ENCODE measurements at regions not wholly inside any gene's neighbourhood (a gene's known extent, or its start where the extent isn't known, plus 50 kb on each side); places are given as distances from the start of the nearest gene placed in this dataset.
A peak's percentile ranks its signal among the peaks of the same experiment; 100 is the strongest.

- FAIRE-seq (no peak), DNase-seq (ENCODE audit: low read depth in 1 of 2, low spot score in 1 of 2) (no peak), ATAC-seq (no peak)
- Histone ChIP-seq H3K4me2 (no peak overlapping the region), H3K27ac (no peak overlapping the region), H3K4me3 (no peak overlapping the region), H3K9me3 (no peaks in the 10 kb centered on the region), H3K4me1 (no peaks in the 10 kb centered on the region)
- CTCF ChIA-PET = interaction anchor here (0.5 kb wide), 1 partner anchor 129 kb away, joined by 3 read pairs; no protein-coding TSS in a partner anchor
- TF ChIP-seq TFCP2L1 (CRISPR knock-in tag; IDR thresholded peaks at IDR 0.05) = no peak
- TF ChIP-seq CBX8 (IDR thresholded peaks at IDR 0.05) = no peak
- no peak for TF ChIP-seq RNF2 (IDR thresholded peaks at IDR 0.05; ENCODE audit: borderline replicate concordance, low read depth)
- TF ChIP-seq GATA3 (IDR thresholded peaks at IDR 0.05; ENCODE audit: borderline replicate concordance) = no peak
- TF ChIP-seq HDAC2 (IDR thresholded peaks at IDR 0.05) = no peak
- TF ChIP-seq CBX2 (IDR thresholded peaks at IDR 0.05; ENCODE audit: borderline replicate concordance, low read depth) = no peak
- TF ChIP-seq, protein P1, sequence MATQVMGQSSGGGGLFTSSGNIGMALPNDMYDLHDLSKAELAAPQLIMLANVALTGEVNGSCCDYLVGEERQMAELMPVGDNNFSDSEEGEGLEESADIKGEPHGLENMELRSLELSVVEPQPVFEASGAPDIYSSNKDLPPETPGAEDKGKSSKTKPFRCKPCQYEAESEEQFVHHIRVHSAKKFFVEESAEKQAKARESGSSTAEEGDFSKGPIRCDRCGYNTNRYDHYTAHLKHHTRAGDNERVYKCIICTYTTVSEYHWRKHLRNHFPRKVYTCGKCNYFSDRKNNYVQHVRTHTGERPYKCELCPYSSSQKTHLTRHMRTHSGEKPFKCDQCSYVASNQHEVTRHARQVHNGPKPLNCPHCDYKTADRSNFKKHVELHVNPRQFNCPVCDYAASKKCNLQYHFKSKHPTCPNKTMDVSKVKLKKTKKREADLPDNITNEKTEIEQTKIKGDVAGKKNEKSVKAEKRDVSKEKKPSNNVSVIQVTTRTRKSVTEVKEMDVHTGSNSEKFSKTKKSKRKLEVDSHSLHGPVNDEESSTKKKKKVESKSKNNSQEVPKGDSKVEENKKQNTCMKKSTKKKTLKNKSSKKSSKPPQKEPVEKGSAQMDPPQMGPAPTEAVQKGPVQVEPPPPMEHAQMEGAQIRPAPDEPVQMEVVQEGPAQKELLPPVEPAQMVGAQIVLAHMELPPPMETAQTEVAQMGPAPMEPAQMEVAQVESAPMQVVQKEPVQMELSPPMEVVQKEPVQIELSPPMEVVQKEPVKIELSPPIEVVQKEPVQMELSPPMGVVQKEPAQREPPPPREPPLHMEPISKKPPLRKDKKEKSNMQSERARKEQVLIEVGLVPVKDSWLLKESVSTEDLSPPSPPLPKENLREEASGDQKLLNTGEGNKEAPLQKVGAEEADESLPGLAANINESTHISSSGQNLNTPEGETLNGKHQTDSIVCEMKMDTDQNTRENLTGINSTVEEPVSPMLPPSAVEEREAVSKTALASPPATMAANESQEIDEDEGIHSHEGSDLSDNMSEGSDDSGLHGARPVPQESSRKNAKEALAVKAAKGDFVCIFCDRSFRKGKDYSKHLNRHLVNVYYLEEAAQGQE (IDR thresholded peaks at IDR 0.05) = no peak
- no peak for TF ChIP-seq MAFK (IDR thresholded peaks at IDR 0.05; ENCODE audit: partially characterized antibody)
- TF ChIP-seq FOXS1 (CRISPR knock-in tag; IDR thresholded peaks at IDR 0.05) = no peak
- no peak for TF ChIP-seq USF2 (IDR thresholded peaks at IDR 0.05)
- no peak for TF ChIP-seq RFX5 (IDR thresholded peaks at IDR 0.05)
- TF ChIP-seq TP53 (CRISPR knock-in tag; IDR thresholded peaks at IDR 0.05) = no peak
- TF ChIP-seq KDM5A (IDR thresholded peaks at IDR 0.05) = no peak
- TF ChIP-seq JUNB (IDR thresholded peaks at IDR 0.05) = no peak
- POLR2A ChIA-PET = no interaction called here
- 78% methylated on average over 6 of the region's 6 CpGs for WGBS (ENCODE audit: missing lambda C conversion rate)
These were observed 75.5 kb upstream of the TNFAIP3 start for GRCh38 chr6:137791281-137792159.

DNA sequence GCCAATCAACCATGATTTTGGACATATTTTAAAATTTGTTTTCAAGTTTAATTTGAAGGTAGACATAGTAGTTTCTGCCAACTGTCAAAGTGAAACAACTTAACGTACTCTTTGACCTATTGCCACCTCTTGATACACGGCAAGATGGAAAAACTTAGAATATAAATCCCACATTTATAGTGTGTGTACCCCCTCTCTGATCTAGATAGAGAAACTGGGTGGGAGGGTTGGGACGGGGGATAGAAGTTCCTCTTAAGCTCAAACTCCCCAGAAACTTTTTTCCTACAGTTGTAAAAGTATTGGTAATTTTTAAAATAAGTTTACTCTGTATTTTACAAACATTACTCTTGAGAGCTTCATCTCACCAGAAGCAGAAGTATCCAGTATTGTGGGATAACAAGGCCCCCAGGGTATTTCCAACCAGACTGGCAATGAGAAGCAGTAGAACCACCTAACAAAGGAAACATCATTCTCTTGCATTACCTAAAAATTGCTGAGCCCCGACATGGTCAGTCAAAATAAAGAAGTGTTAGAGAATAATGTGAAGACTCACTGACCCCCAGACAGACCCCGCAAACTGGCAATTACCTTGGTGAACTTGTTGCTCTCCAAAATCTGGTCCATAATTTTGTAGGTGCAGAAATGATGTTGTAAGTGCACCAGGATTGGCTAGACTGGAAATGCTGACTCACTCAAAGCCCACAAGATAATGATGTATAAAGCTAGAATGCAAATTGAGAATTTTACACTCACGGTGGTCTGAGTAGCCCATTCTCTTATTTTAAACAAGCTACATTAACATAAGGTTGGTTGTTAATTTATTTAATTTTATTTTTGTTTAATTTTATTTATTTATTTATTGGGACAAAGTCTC lies 74.7 kb upstream of the TNFAIP3 start:
- H3K27ac ChIP-seq = no peak overlapping the region
- ATAC-seq (no peak), DNase-seq (ENCODE audit: low read depth in 1 of 2, low spot score in 1 of 2) (no peak), FAIRE-seq (no peak)
- 84% methylated on average over 6 of the region's 6 CpGs for WGBS (ENCODE audit: missing lambda C conversion rate)
- no peaks in the 10 kb centered on the region for H3K4me1 ChIP-seq
- H3K4me2 ChIP-seq = no peak overlapping the region
- no peak overlapping the region for H3K4me3 ChIP-seq
- ChIA-PET CTCF (interaction anchor here (0.5 to 0.7 kb wide), 2 partner anchors 81 to 130 kb away, joined by 3 read pairs; no protein-coding TSS in a partner anchor), POLR2A (no interaction called here)
- TF ChIP-seq, protein P2, sequence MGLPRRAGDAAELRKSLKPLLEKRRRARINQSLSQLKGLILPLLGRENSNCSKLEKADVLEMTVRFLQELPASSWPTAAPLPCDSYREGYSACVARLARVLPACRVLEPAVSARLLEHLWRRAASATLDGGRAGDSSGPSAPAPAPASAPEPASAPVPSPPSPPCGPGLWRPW (IDR thresholded peaks at IDR 0.05) = no peak
- peak; percentile 23 for TF ChIP-seq MAFK (IDR thresholded peaks at IDR 0.05; ENCODE audit: partially characterized antibody)
- H3K9me3 ChIP-seq = no peaks in the 10 kb centered on the region

All from A549 (cell line).